Memory B cell (primary cell): ENCODE measurements at regions not wholly inside any gene's neighbourhood (a gene's known extent, or its start where the extent isn't known, plus 50 kb on each side); places are given as distances from the start of the nearest gene placed in this dataset.

Experiments used
- ATAC-seq: fragments of 150-1000 bp; cut with Tn5 transposase; 2 replicates; pipeline ENCODE4 v1.10.0; 2021; ENCODE audit warnings: low read depth, mild to moderate bottlenecking, moderate library complexity
- DNase-seq, 2 donors: peaks; one replicate each; pipeline ENCODE4 v3.0.0; 2022; ENCODE audit warnings: low spot score in 2 of 2
- H3K27ac Mint-ChIP-seq: one replicate; pipeline ENCODE4 v1.8.0; 2022; ENCODE audit warnings: mild to moderate bottlenecking, moderate library complexity, mixed read lengths
- H3K27me3 Mint-ChIP-seq: one replicate; pipeline ENCODE4 v1.8.0; 2022; ENCODE audit warnings: mixed read lengths
- H3K36me3 Mint-ChIP-seq: one replicate; pipeline ENCODE4 v1.8.0; 2022; ENCODE audit warnings: mild to moderate bottlenecking, mixed read lengths
- H3K4me1 Mint-ChIP-seq: one replicate; pipeline ENCODE4 v1.8.0; 2022; ENCODE audit warnings: mixed read lengths
- H3K4me3 Mint-ChIP-seq: one replicate; pipeline ENCODE4 v1.8.0; 2022; ENCODE audit warnings: mild to moderate bottlenecking, moderate library complexity, mixed read lengths
- H3K9me3 Mint-ChIP-seq: one replicate; pipeline ENCODE4 v1.8.0; 2022; ENCODE audit warnings: mixed read lengths

- Mint-ChIP-seq H3K9me3 (peaks cover 6% of the 10 kb centered on the region), H3K36me3 (no peaks in the 10 kb centered on the region), H3K4me3 (no peak overlapping the region), H3K4me1 (no peaks in the 10 kb centered on the region), H3K27me3 (no peaks in the 10 kb centered on the region), H3K27ac (no peak overlapping the region)
- ATAC-seq (no peak), DNase-seq (no peak)
Observed at GRCh38 chr15:97688177-97688576, 272.3 kb upstream of the ARRDC4 start.

- H3K4me1 Mint-ChIP-seq: no peaks in the 10 kb centered on the region
- DNase-seq (no peak), ATAC-seq (no peak)
- peaks cover 6% of the 10 kb centered on the region for H3K9me3 Mint-ChIP-seq
- H3K4me3 Mint-ChIP-seq: no peak overlapping the region
- no peaks in the 10 kb centered on the region for H3K27me3 Mint-ChIP-seq
- no peak overlapping the region for H3K27ac Mint-ChIP-seq
- no peaks in the 10 kb centered on the region for H3K36me3 Mint-ChIP-seq
Observed at GRCh38 chr15:97688886-97689285, 271.6 kb upstream of the ARRDC4 start.

GRCh38 chr15:97691078-97691477 is 269.4 kb upstream of the ARRDC4 start:
- no peak overlapping the region for H3K4me3 Mint-ChIP-seq
- H3K27me3 Mint-ChIP-seq: no peaks in the 10 kb centered on the region
- no peaks in the 10 kb centered on the region for H3K36me3 Mint-ChIP-seq
- H3K27ac Mint-ChIP-seq: no peak overlapping the region
- no peak for ATAC-seq
- no peaks in the 10 kb centered on the region for H3K4me1 Mint-ChIP-seq
- H3K9me3 Mint-ChIP-seq: peaks cover 6% of the 10 kb centered on the region
- DNase-seq: no peak

- no peaks in the 10 kb centered on the region for H3K36me3 Mint-ChIP-seq
- H3K27ac Mint-ChIP-seq: no peak overlapping the region
- no peaks in the 10 kb centered on the region for H3K4me1 Mint-ChIP-seq
- no peak overlapping the region for H3K4me3 Mint-ChIP-seq
- H3K9me3 Mint-ChIP-seq: peaks cover 8% of the 10 kb centered on the region
- DNase-seq (no peak), ATAC-seq (no peak)
- no peaks in the 10 kb centered on the region for H3K27me3 Mint-ChIP-seq
Observed at GRCh38 chr15:97691799-97692198, 268.7 kb upstream of the ARRDC4 start.

- DNase-seq (no peak), ATAC-seq (no peak)
- Mint-ChIP-seq H3K4me1 (no peaks in the 10 kb centered on the region), H3K27me3 (no peaks in the 10 kb centered on the region), H3K27ac (no peak overlapping the region), H3K9me3 (peaks cover 8% of the 10 kb centered on the region), H3K4me3 (no peak overlapping the region), H3K36me3 (no peaks in the 10 kb centered on the region)
Observed at GRCh38 chr15:97692301-97693015, 268.0 kb upstream of the ARRDC4 start.

GRCh38 chr15:97694456-97694855 is 266.0 kb upstream of the ARRDC4 start:
- DNase-seq (no peak), ATAC-seq (no peak)
- Mint-ChIP-seq H3K36me3 (no peaks in the 10 kb centered on the region), H3K9me3 (peaks cover 5% of the 10 kb centered on the region), H3K27ac (no peak overlapping the region), H3K27me3 (no peaks in the 10 kb centered on the region), H3K4me3 (no peak overlapping the region), H3K4me1 (no peaks in the 10 kb centered on the region)

GRCh38 chr15:97703400-97703799 is 257.1 kb upstream of the ARRDC4 start:
- peaks cover 1% of the 10 kb centered on the region for H3K9me3 Mint-ChIP-seq
- no peaks in the 10 kb centered on the region for H3K27me3 Mint-ChIP-seq
- no peak for ATAC-seq
- no peaks in the 10 kb centered on the region for H3K4me1 Mint-ChIP-seq
- H3K27ac Mint-ChIP-seq: no peak overlapping the region
- H3K4me3 Mint-ChIP-seq: no peak overlapping the region
- no peaks in the 10 kb centered on the region for H3K36me3 Mint-ChIP-seq
- no peak for DNase-seq

- Mint-ChIP-seq H3K36me3 (no peaks in the 10 kb centered on the region), H3K4me3 (no peak overlapping the region), H3K9me3 (peaks cover 6% of the 10 kb centered on the region), H3K27ac (no peak overlapping the region), H3K27me3 (no peaks in the 10 kb centered on the region), H3K4me1 (no peaks in the 10 kb centered on the region)
- ATAC-seq: no peak
- DNase-seq: no peak
Observed at GRCh38 chr15:97706059-97706458, 254.4 kb upstream of the ARRDC4 start.

GRCh38 chr15:97708252-97708651 is 252.3 kb upstream of the ARRDC4 start:
- Mint-ChIP-seq H3K4me1 (no peaks in the 10 kb centered on the region), H3K36me3 (no peaks in the 10 kb centered on the region), H3K27me3 (no peaks in the 10 kb centered on the region), H3K4me3 (no peak overlapping the region), H3K27ac (no peak overlapping the region), H3K9me3 (peaks cover 8% of the 10 kb centered on the region)
- no peak for ATAC-seq
- DNase-seq: no peak

- no peak overlapping the region for H3K4me3 Mint-ChIP-seq
- H3K9me3 Mint-ChIP-seq: peaks cover 7% of the 10 kb centered on the region
- no peak overlapping the region for H3K27ac Mint-ChIP-seq
- H3K27me3 Mint-ChIP-seq: no peaks in the 10 kb centered on the region
- no peaks in the 10 kb centered on the region for H3K4me1 Mint-ChIP-seq
- ATAC-seq (no peak), DNase-seq (no peak)
- H3K36me3 Mint-ChIP-seq: no peaks in the 10 kb centered on the region
Observed at GRCh38 chr15:97712530-97712929, 248.0 kb upstream of the ARRDC4 start.

GRCh38 chr15:97717806-97718205 is 242.7 kb upstream of the ARRDC4 start:
- no peak for DNase-seq
- H3K27ac Mint-ChIP-seq: no peak overlapping the region

GRCh38 chr15:97718509-97718908 is 242.0 kb upstream of the ARRDC4 start:
- Mint-ChIP-seq H3K9me3 (peaks cover 14% of the 10 kb centered on the region), H3K4me1 (no peaks in the 10 kb centered on the region), H3K4me3 (no peak overlapping the region), H3K27ac (no peak overlapping the region), H3K36me3 (no peaks in the 10 kb centered on the region), H3K27me3 (no peaks in the 10 kb centered on the region)
- DNase-seq (no peak), ATAC-seq (no peak)

More at GRCh38 chr15:97717806-97718205, 242.7 kb upstream of the ARRDC4 start:
- Mint-ChIP-seq H3K4me1 (no peaks in the 10 kb centered on the region), H3K4me3 (no peak overlapping the region), H3K27me3 (no peaks in the 10 kb centered on the region), H3K9me3 (peaks cover 12% of the 10 kb centered on the region), H3K36me3 (no peaks in the 10 kb centered on the region)
- no peak for ATAC-seq

GRCh38 chr15:97728791-97729190 is 231.7 kb upstream of the ARRDC4 start:
- H3K9me3 Mint-ChIP-seq: peaks cover 5% of the 10 kb centered on the region
- H3K27ac Mint-ChIP-seq: no peak overlapping the region
- DNase-seq: no peak
- no peaks in the 10 kb centered on the region for H3K27me3 Mint-ChIP-seq
- H3K4me1 Mint-ChIP-seq: no peaks in the 10 kb centered on the region
- no peak overlapping the region for H3K4me3 Mint-ChIP-seq
- no peak for ATAC-seq
- H3K36me3 Mint-ChIP-seq: no peaks in the 10 kb centered on the region

- no peaks in the 10 kb centered on the region for H3K27me3 Mint-ChIP-seq
- H3K27ac Mint-ChIP-seq: no peak overlapping the region
- no peak overlapping the region for H3K4me3 Mint-ChIP-seq
- H3K36me3 Mint-ChIP-seq: no peaks in the 10 kb centered on the region
- DNase-seq: no peak
- peaks cover 2% of the 10 kb centered on the region for H3K9me3 Mint-ChIP-seq
- no peaks in the 10 kb centered on the region for H3K4me1 Mint-ChIP-seq
- ATAC-seq: no peak
Observed at GRCh38 chr15:97729270-97729669, 231.2 kb upstream of the ARRDC4 start.

- H3K27me3 Mint-ChIP-seq: no peaks in the 10 kb centered on the region
- no peak for ATAC-seq
Observed at GRCh38 chr15:97730315-97730714, 230.2 kb upstream of the ARRDC4 start.

More at GRCh38 chr15:97730315-97730714, 230.2 kb upstream of the ARRDC4 start:
- no peak for DNase-seq
- no peak overlapping the region for H3K27ac Mint-ChIP-seq
- H3K4me1 Mint-ChIP-seq: no peaks in the 10 kb centered on the region
- peaks cover 2% of the 10 kb centered on the region for H3K9me3 Mint-ChIP-seq
- no peak overlapping the region for H3K4me3 Mint-ChIP-seq
- no peaks in the 10 kb centered on the region for H3K36me3 Mint-ChIP-seq
